ENCODE measurements at regions not wholly inside any gene's neighbourhood (a gene's known extent, or its start where the extent isn't known, plus 50 kb on each side); places are given as distances from the start of the nearest gene placed in this dataset.

GRCh38 chr16:48817032-48817431, 207.1 kb upstream of the N4BP1 start:
- no peaks in the 10 kb centered on the region for H3K9me3 ChIP-seq (replicated peaks in 1 of 3)
- H3K36me3 ChIP-seq (replicated peaks in 1 of 2) = no peaks in the 10 kb centered on the region
- H3K27ac ChIP-seq = no peak overlapping the region
- no peaks in the 10 kb centered on the region for H3K27me3 ChIP-seq
- DNase-seq = no peak
- TF ChIP-seq CTCF (IDR thresholded peaks at IDR 0.05) (no peak), POLR2A (IDR thresholded peaks at IDR 0.05) (no peak)
- WGBS, 4 donors = 64 to 90% (median 79%) methylated on average over 6 to 7 of the region's 7 CpGs
- no peaks in the 10 kb centered on the region for H3K4me1 ChIP-seq (replicated peaks in 1 of 2)
- intact Hi-C loops (cut with DNase I) = no loop called here
- no peak overlapping the region for H3K4me3 ChIP-seq

- TF ChIP-seq CTCF (IDR thresholded peaks at IDR 0.05) = no peak
- TF ChIP-seq POLR2A (IDR thresholded peaks at IDR 0.05) = no peak
- H3K27ac ChIP-seq = no peak overlapping the region
- no peak for DNase-seq
- no peaks in the 10 kb centered on the region for H3K4me1 ChIP-seq (replicated peaks in 1 of 2)
- H3K4me3 ChIP-seq = no peak overlapping the region
- intact Hi-C loops (cut with DNase I) = no loop called here
- peaks cover 5% of the 10 kb centered on the region for H3K27me3 ChIP-seq
- no peaks in the 10 kb centered on the region for H3K36me3 ChIP-seq (replicated peaks in 1 of 2)
- H3K9me3 ChIP-seq (replicated peaks in 1 of 3) = no peaks in the 10 kb centered on the region
Observed at GRCh38 chr16:48816393-48816792, 206.4 kb upstream of the N4BP1 start.

- WGBS, 4 donors = 51 to 58% (median 53%) methylated on average over 5 to 8 of the region's 8 CpGs
- Histone ChIP-seq H3K9me3 (replicated peaks in 1 of 3) (no peaks in the 10 kb centered on the region), H3K27me3 (peaks cover 19% of the 10 kb centered on the region), H3K27ac (no peak overlapping the region), H3K36me3 (replicated peaks in 1 of 2) (no peaks in the 10 kb centered on the region), H3K4me1 (replicated peaks in 1 of 2) (no peaks in the 10 kb centered on the region), H3K4me3 (no peak overlapping the region)
- DNase-seq = no peak
- intact Hi-C loops (cut with DNase I) = no loop called here
- no peak for TF ChIP-seq POLR2A (IDR thresholded peaks at IDR 0.05)
Observed at GRCh38 chr16:48814994-48815393, 205.0 kb upstream of the N4BP1 start.

- no peak for TF ChIP-seq POLR2A (IDR thresholded peaks at IDR 0.05)
- no peak for TF ChIP-seq CTCF (IDR thresholded peaks at IDR 0.05)
- intact Hi-C loops (cut with DNase I) = no loop called here
- H3K4me1 ChIP-seq (replicated peaks in 1 of 2) = no peaks in the 10 kb centered on the region
- DNase-seq = no peak
- H3K9me3 ChIP-seq (replicated peaks in 1 of 3) = no peaks in the 10 kb centered on the region
- peaks cover 26% of the 10 kb centered on the region for H3K27me3 ChIP-seq
- no peak overlapping the region for H3K27ac ChIP-seq
- no peak overlapping the region for H3K4me3 ChIP-seq
- H3K36me3 ChIP-seq (replicated peaks in 1 of 2) = no peaks in the 10 kb centered on the region
Observed at GRCh38 chr16:48813485-48813884, 203.5 kb upstream of the N4BP1 start.

GRCh38 chr16:48812856-48813255, 202.9 kb upstream of the N4BP1 start:
- intact Hi-C loops (cut with DNase I) = no loop called here
- Histone ChIP-seq H3K36me3 (replicated peaks in 1 of 2) (no peaks in the 10 kb centered on the region), H3K27ac (no peak overlapping the region), H3K9me3 (replicated peaks in 1 of 3) (no peaks in the 10 kb centered on the region), H3K4me3 (no peak overlapping the region), H3K4me1 (replicated peaks in 1 of 2) (no peaks in the 10 kb centered on the region), H3K27me3 (peaks cover 26% of the 10 kb centered on the region)
- DNase-seq = no peak
- TF ChIP-seq POLR2A (IDR thresholded peaks at IDR 0.05) (no peak), CTCF (IDR thresholded peaks at IDR 0.05) (no peak)
- WGBS, 4 donors = 73 to 85% (median 82%) methylated on average over 4 of the region's 4 CpGs
